Astrocyte (in vitro differentiated cells and primary cell): ENCODE measurements at regions not wholly inside any gene's neighbourhood (a gene's known extent, or its start where the extent isn't known, plus 50 kb on each side); places are given as distances from the start of the nearest gene placed in this dataset.

Experiments used
- DNase-seq: peaks from one replicate; pipeline ENCODE4 v3.0.0-alpha.2; 2010; ENCODE audit warnings: low read depth
- FAIRE-seq: peaks from 2 replicates; lab custom pipeline; 2011; peaks lifted over from hg19 to GRCh38; lab: Jason Lieb, UNC
- H2AFZ ChIP-seq: 2 replicates; pipeline ENCODE4 v1.6.0; 2012; ENCODE audit warnings: low read depth, low read length, inconsistent platforms
- H3K27ac ChIP-seq: 2 replicates; pipeline ENCODE4 v1.5.1; 2011; ENCODE audit warnings: low read depth, low read length, inconsistent platforms
- H3K27me3 ChIP-seq: 2 replicates; pipeline ENCODE4 v1.6.0; 2011; ENCODE audit warnings: low read length, inconsistent platforms; ENCODE audit not compliant: insufficient read depth
- H3K36me3 ChIP-seq: 2 replicates; pipeline ENCODE4 v1.5.1; 2011; ENCODE audit warnings: low read length, inconsistent platforms; ENCODE audit not compliant: insufficient read depth
- H3K4me1 ChIP-seq: 2 replicates; pipeline ENCODE4 v1.5.1; 2011; ENCODE audit warnings: low read length, inconsistent platforms; ENCODE audit not compliant: insufficient read depth
- H3K4me2 ChIP-seq: 2 replicates; pipeline ENCODE4 v1.6.0; 2012; ENCODE audit warnings: low read length, inconsistent platforms
- H3K4me3 ChIP-seq: 2 replicates; pipeline ENCODE4 v1.5.1; 2011; ENCODE audit warnings: low read depth, mild to moderate bottlenecking, low read length, inconsistent platforms; ENCODE audit not compliant: insufficient read depth
- H3K79me2 ChIP-seq: 2 replicates; pipeline ENCODE4 v1.6.0; 2012; ENCODE audit warnings: mild to moderate bottlenecking, low read length, inconsistent platforms; ENCODE audit not compliant: insufficient read depth
- H3K9ac ChIP-seq: 2 replicates; pipeline ENCODE4 v1.6.0; 2012; ENCODE audit warnings: mild to moderate bottlenecking, low read length, inconsistent platforms
- H3K9me3 ChIP-seq: 2 replicates; pipeline ENCODE4 v1.5.1; 2012; ENCODE audit warnings: low read depth, mild to moderate bottlenecking, low read length, inconsistent platforms; ENCODE audit not compliant: insufficient read depth
- H4K20me1 ChIP-seq: 2 replicates; pipeline ENCODE4 v1.6.0; 2012; ENCODE audit warnings: low read length, inconsistent platforms; ENCODE audit not compliant: insufficient read depth
- H3K27ac Mint-ChIP-seq: one replicate; pipeline ENCODE4 v1.8.0; 2021; ENCODE audit warnings: mild to moderate bottlenecking, mixed read lengths; ENCODE audit not compliant: unreplicated experiment
- H3K27me3 Mint-ChIP-seq: one replicate; pipeline ENCODE4 v1.8.0; 2021; ENCODE audit warnings: low read depth, mixed read lengths; ENCODE audit not compliant: unreplicated experiment
- H3K36me3 Mint-ChIP-seq: one replicate; pipeline ENCODE4 v1.8.0; 2021; ENCODE audit warnings: low read depth, mixed read lengths; ENCODE audit not compliant: unreplicated experiment
- H3K4me1 Mint-ChIP-seq: one replicate; pipeline ENCODE4 v1.8.0; 2021; ENCODE audit warnings: low read depth, mixed read lengths; ENCODE audit not compliant: unreplicated experiment
- H3K4me3 Mint-ChIP-seq: one replicate; pipeline ENCODE4 v1.8.0; 2021; ENCODE audit warnings: mild to moderate bottlenecking, moderate library complexity, mixed read lengths; ENCODE audit not compliant: unreplicated experiment
- H3K9me3 Mint-ChIP-seq: one replicate; pipeline ENCODE4 v1.8.0; 2021; ENCODE audit warnings: mild to moderate bottlenecking, mixed read lengths; ENCODE audit not compliant: unreplicated experiment
- EZH2 ChIP-seq: IDR thresholded peaks from 2 replicates; pipeline ENCODE4 v1.6.1; 2012; ENCODE audit warnings: mild to moderate bottlenecking, low read length, inconsistent platforms; ENCODE audit not compliant: insufficient read depth
- TF ChIP-seq, protein P1 (sequence below): IDR thresholded peaks from 2 replicates; pipeline ENCODE4 v1.5.1; 2011; ENCODE audit warnings: low read depth, mild to moderate bottlenecking, inconsistent platforms, low read length, moderate library complexity; ENCODE audit not compliant: insufficient read depth

DNA sequence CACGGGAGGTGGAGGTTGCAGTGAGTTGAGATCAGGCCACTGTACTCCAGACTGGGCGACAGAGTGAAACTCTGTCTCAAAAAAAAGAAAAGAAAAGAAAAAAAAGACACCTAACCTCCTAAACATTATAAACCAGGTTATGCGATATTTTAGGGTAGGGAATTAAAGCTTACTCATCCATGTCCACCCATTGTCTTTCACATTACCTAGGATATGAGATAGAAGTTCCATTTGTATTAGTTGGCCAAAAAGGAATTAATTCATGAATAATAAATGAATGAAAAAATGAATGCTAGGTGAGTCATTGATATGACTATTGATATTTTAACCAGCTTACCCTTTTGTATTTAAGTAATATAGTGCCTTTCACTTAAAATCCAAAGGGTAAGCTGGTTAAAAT is 132.9 kb downstream of the FAM161A start:
- DNase-seq (no peak), FAIRE-seq (no peak)
- no peak overlapping the region for H3K4me3 ChIP-seq
- TF ChIP-seq, protein P1, sequence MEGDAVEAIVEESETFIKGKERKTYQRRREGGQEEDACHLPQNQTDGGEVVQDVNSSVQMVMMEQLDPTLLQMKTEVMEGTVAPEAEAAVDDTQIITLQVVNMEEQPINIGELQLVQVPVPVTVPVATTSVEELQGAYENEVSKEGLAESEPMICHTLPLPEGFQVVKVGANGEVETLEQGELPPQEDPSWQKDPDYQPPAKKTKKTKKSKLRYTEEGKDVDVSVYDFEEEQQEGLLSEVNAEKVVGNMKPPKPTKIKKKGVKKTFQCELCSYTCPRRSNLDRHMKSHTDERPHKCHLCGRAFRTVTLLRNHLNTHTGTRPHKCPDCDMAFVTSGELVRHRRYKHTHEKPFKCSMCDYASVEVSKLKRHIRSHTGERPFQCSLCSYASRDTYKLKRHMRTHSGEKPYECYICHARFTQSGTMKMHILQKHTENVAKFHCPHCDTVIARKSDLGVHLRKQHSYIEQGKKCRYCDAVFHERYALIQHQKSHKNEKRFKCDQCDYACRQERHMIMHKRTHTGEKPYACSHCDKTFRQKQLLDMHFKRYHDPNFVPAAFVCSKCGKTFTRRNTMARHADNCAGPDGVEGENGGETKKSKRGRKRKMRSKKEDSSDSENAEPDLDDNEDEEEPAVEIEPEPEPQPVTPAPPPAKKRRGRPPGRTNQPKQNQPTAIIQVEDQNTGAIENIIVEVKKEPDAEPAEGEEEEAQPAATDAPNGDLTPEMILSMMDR = no peak
- TF ChIP-seq EZH2 = no peak
- no peak overlapping the region for H3K27ac Mint-ChIP-seq
- H3K36me3 ChIP-seq = no peaks in the 10 kb centered on the region
- peaks cover 4% of the 10 kb centered on the region for H3K27me3 Mint-ChIP-seq
- H3K4me3 Mint-ChIP-seq = no peak overlapping the region
- no peak overlapping the region for H3K9ac ChIP-seq
- H3K4me1 ChIP-seq = no peaks in the 10 kb centered on the region
- no peak overlapping the region for H3K27ac ChIP-seq
- H4K20me1 ChIP-seq = no peaks in the 10 kb centered on the region
- peaks cover under 1% of the 10 kb centered on the region for H3K4me1 Mint-ChIP-seq
- H3K9me3 Mint-ChIP-seq = no peaks in the 10 kb centered on the region
- H3K36me3 Mint-ChIP-seq = no peaks in the 10 kb centered on the region
- H2AFZ ChIP-seq = no peak overlapping the region
- no peaks in the 10 kb centered on the region for H3K27me3 ChIP-seq
- H3K79me2 ChIP-seq = no peaks in the 10 kb centered on the region
- no peaks in the 10 kb centered on the region for H3K9me3 ChIP-seq
- H3K4me2 ChIP-seq = no peak overlapping the region

GRCh38 chr2:61718965-61719364 is 134.9 kb downstream of the FAM161A start:
- peaks cover 4% of the 10 kb centered on the region for H3K27me3 Mint-ChIP-seq
- Histone ChIP-seq H3K36me3 (no peaks in the 10 kb centered on the region), H3K9me3 (no peaks in the 10 kb centered on the region), H3K27me3 (no peaks in the 10 kb centered on the region), H2AFZ (no peak overlapping the region), H3K27ac (no peak overlapping the region), H3K9ac (no peak overlapping the region), H4K20me1 (no peaks in the 10 kb centered on the region), H3K4me2 (no peak overlapping the region), H3K4me3 (no peak overlapping the region), H3K79me2 (no peaks in the 10 kb centered on the region), H3K4me1 (no peaks in the 10 kb centered on the region)
- TF ChIP-seq, protein P1 = no peak
- TF ChIP-seq EZH2 = no peak
- H3K36me3 Mint-ChIP-seq = no peaks in the 10 kb centered on the region
- H3K4me1 Mint-ChIP-seq = no peaks in the 10 kb centered on the region
- no peak overlapping the region for H3K4me3 Mint-ChIP-seq
- no peak for FAIRE-seq
- H3K9me3 Mint-ChIP-seq = no peaks in the 10 kb centered on the region
- no peak overlapping the region for H3K27ac Mint-ChIP-seq
- DNase-seq = no peak

GRCh38 chr2:61715506-61715905 is 138.4 kb downstream of the FAM161A start:
- Mint-ChIP-seq H3K27me3 (peaks cover 7% of the 10 kb centered on the region), H3K36me3 (no peaks in the 10 kb centered on the region), H3K27ac (no peak overlapping the region), H3K4me3 (no peak overlapping the region), H3K9me3 (no peaks in the 10 kb centered on the region), H3K4me1 (no peaks in the 10 kb centered on the region)
- no peak overlapping the region for H3K9ac ChIP-seq
- no peak overlapping the region for H3K27ac ChIP-seq
- FAIRE-seq (no peak), DNase-seq (no peak)
- no peak overlapping the region for H2AFZ ChIP-seq
- no peak overlapping the region for H3K4me3 ChIP-seq
- no peak overlapping the region for H3K4me2 ChIP-seq
- H3K27me3 ChIP-seq = no peaks in the 10 kb centered on the region
- H4K20me1 ChIP-seq = no peaks in the 10 kb centered on the region
- no peaks in the 10 kb centered on the region for H3K9me3 ChIP-seq
- TF ChIP-seq, protein P1 = no peak
- TF ChIP-seq EZH2 = no peak
- H3K79me2 ChIP-seq = no peaks in the 10 kb centered on the region
- no peaks in the 10 kb centered on the region for H3K4me1 ChIP-seq
- H3K36me3 ChIP-seq = no peaks in the 10 kb centered on the region
